ENCODE measurements at regions not wholly inside any gene's neighbourhood (a gene's known extent, or its start where the extent isn't known, plus 50 kb on each side); places are given as distances from the start of the nearest gene placed in this dataset.
"Not testable (repeated sequence)": the region's sequence is repeated elsewhere in the genome, so short reads cannot be mapped to it uniquely, and the experiment has no call there.

GRCh38 chr6:56729166-56729565 lies 86.5 kb upstream of the DST start:
- not testable (repeated sequence) for TF ChIP-seq POLR2A (IDR thresholded peaks at IDR 0.05; ENCODE audit: low read length); GATA1 (IDR thresholded peaks at IDR 0.05; ENCODE audit: low read depth, low read length)

Measured in erythroblast (primary cell).